GM21515 (cell line): ENCODE measurements at regions not wholly inside any gene's neighbourhood (a gene's known extent, or its start where the extent isn't known, plus 50 kb on each side); places are given as distances from the start of the nearest gene placed in this dataset.

Experiments used
- ATAC-seq: cut with Tn5 transposase; IDR thresholded peaks from one replicate; pipeline ENCODE4 v1.9.1; 2021; ENCODE audit not compliant: unreplicated experiment

- no peak for ATAC-seq
Measured at GRCh38 chr9:23567516-23568165, 258.4 kb downstream of the ELAVL2 start.

- no peak for ATAC-seq
Measured at GRCh38 chr9:23571414-23572104, 254.5 kb downstream of the ELAVL2 start.

GRCh38 chr9:23573800-23574199 lies 252.2 kb downstream of the ELAVL2 start:
- ATAC-seq = no peak

- no peak for ATAC-seq
Measured at GRCh38 chr9:23577611-23578010, 248.4 kb downstream of the ELAVL2 start.

- no peak for ATAC-seq
Measured at GRCh38 chr9:23581931-23582330, 244.1 kb downstream of the ELAVL2 start.

- no peak for ATAC-seq
Measured at GRCh38 chr9:23582836-23583235, 243.2 kb downstream of the ELAVL2 start.

GRCh38 chr9:23586906-23587305 lies 239.1 kb downstream of the ELAVL2 start:
- no peak for ATAC-seq

- ATAC-seq = no peak
Measured at GRCh38 chr9:23587433-23587832, 238.6 kb downstream of the ELAVL2 start.

- ATAC-seq = no peak
Measured at GRCh38 chr9:23587903-23588302, 238.1 kb downstream of the ELAVL2 start.

GRCh38 chr9:23590276-23591000 lies 235.6 kb downstream of the ELAVL2 start:
- ATAC-seq = no peak

GRCh38 chr9:23594421-23594820 lies 231.6 kb downstream of the ELAVL2 start:
- no peak for ATAC-seq

GRCh38 chr9:23596913-23597634 lies 229.0 kb downstream of the ELAVL2 start:
- ATAC-seq = no peak

GRCh38 chr9:23598994-23599393 lies 227.0 kb downstream of the ELAVL2 start:
- ATAC-seq = no peak

- ATAC-seq = no peak
Measured at GRCh38 chr9:23603311-23603710, 222.7 kb downstream of the ELAVL2 start.

GRCh38 chr9:23606107-23606506 lies 219.9 kb downstream of the ELAVL2 start:
- no peak for ATAC-seq

- ATAC-seq = no peak
Measured at GRCh38 chr9:23608456-23608855, 217.6 kb downstream of the ELAVL2 start.

GRCh38 chr9:23611869-23612268 lies 214.2 kb downstream of the ELAVL2 start:
- ATAC-seq = no peak

- ATAC-seq = no peak
Measured at GRCh38 chr9:23615569-23615968, 210.5 kb downstream of the ELAVL2 start.

- ATAC-seq = no peak
Measured at GRCh38 chr9:23621188-23621587, 204.9 kb downstream of the ELAVL2 start.

GRCh38 chr9:23621924-23622323 lies 204.1 kb downstream of the ELAVL2 start:
- no peak for ATAC-seq

- no peak for ATAC-seq
Measured at GRCh38 chr9:23622396-23622795, 203.6 kb downstream of the ELAVL2 start.
